ENCODE measurements at regions not wholly inside any gene's neighbourhood (a gene's known extent, or its start where the extent isn't known, plus 50 kb on each side); places are given as distances from the start of the nearest gene placed in this dataset.

GRCh38 chr4:153045111-153045982 is 109.2 kb downstream of the FHDC1 start:
- TF ChIP-seq ZNF274 (IDR thresholded peaks at IDR 0.05; ENCODE audit: low read depth, low read length) (no peak), SUZ12 (IDR thresholded peaks at IDR 0.05; ENCODE audit: extremely low read depth, insufficient read depth, insufficient read length) (no peak)
